Left cardiac atrium (tissue), 4 donors: ENCODE measurements at regions not wholly inside any gene's neighbourhood (a gene's known extent, or its start where the extent isn't known, plus 50 kb on each side); places are given as distances from the start of the nearest gene placed in this dataset.

ENCODE experiments used
- ATAC-seq, 2 donors: fragments of 200-7000 bp; cut with Tn5 transposase; one replicate each; pipeline ENCODE4 v1.9.1; 2020; ENCODE audit warnings: mild to moderate bottlenecking in 2 of 2, moderate library complexity in 2 of 2
- DNase-seq: peaks from one replicate; pipeline ENCODE4 v3.0.0-alpha.2; 2020
- intact Hi-C, 2 donors: fragments of 100-400 bp; cut with DNase I; formaldehyde crosslinking; loops; one replicate each; pipeline versions ENCODE4 v1.14.1 to v1.15.1; 2022 to 2023
- donor health status: DM: no; HTN: yes; CAD: no.
- donor health status: DM: no; HTN: yes; CAD: no; lungs with severe emphysema.
- donor health status: DM: yes; HTN: yes; CAD: no.
- donor health status: Dilated cardiomyopathy.

- ATAC-seq (no peak), DNase-seq (no peak)
Observed at GRCh38 chr2:7407001-7407400, 489.8 kb downstream of the RNF144A start.

GRCh38 chr2:7407906-7408680, 490.9 kb downstream of the RNF144A start:
- ATAC-seq (no peak), DNase-seq (no peak)
- intact Hi-C loops, result no loop called here

More at GRCh38 chr2:7407001-7407400, 489.8 kb downstream of the RNF144A start:
- intact Hi-C loops, result no loop called here

- intact Hi-C loops, result no loop called here
- DNase-seq (no peak), ATAC-seq (no peak)
Observed at GRCh38 chr2:7411691-7412090, 494.5 kb downstream of the RNF144A start.

GRCh38 chr2:7417845-7418742, 500.9 kb downstream of the RNF144A start:
- intact Hi-C loops, result no loop called here
- peak in 1 of 2 donors; percentile 60 for ATAC-seq
- DNase-seq, result no peak

GRCh38 chr2:7419186-7419585, 502.0 kb downstream of the RNF144A start:
- intact Hi-C loops, result no loop called here
- DNase-seq (no peak), ATAC-seq (no peak)

GRCh38 chr2:7419814-7420311, 502.7 kb downstream of the RNF144A start:
- intact Hi-C loops, result loop anchor here in 1 of 2 donors (10.0 kb wide), 1 partner anchor 1275 kb away; no protein-coding TSS in a partner anchor
- DNase-seq (no peak), ATAC-seq (no peak)

- DNase-seq (no peak), ATAC-seq (no peak)
- intact Hi-C loops, result loop anchor here in 1 of 2 donors (10.0 kb wide), 1 partner anchor 1274 kb away; no protein-coding TSS in a partner anchor
Observed at GRCh38 chr2:7420530-7420929, 503.3 kb downstream of the RNF144A start.

- ATAC-seq (no peak), DNase-seq (no peak)
- intact Hi-C loops, result loop anchor here in 1 of 2 donors (10.0 kb wide), 1 partner anchor 1270 kb away; no protein-coding TSS in a partner anchor
Observed at GRCh38 chr2:7424481-7424880, 507.3 kb downstream of the RNF144A start.

GRCh38 chr2:7427293-7428060, 510.3 kb downstream of the RNF144A start:
- intact Hi-C loops, result loop anchor here (2.0 to 10.0 kb wide), 2 partner anchors 1259 to 1267 kb away; no protein-coding TSS in a partner anchor

GRCh38 chr2:7428454-7429204, 511.4 kb downstream of the RNF144A start:
- ATAC-seq, result no peak
- intact Hi-C loops, result loop anchor here in 1 of 2 donors (10.0 kb wide), 1 partner anchor 1266 kb away; no protein-coding TSS in a partner anchor
- DNase-seq, result no peak

More at GRCh38 chr2:7427293-7428060, 510.3 kb downstream of the RNF144A start:
- ATAC-seq, result peak in 1 of 2 donors; percentile 46
- no peak for DNase-seq

GRCh38 chr2:7429733-7430132, 512.5 kb downstream of the RNF144A start:
- intact Hi-C loops, result loop anchor here in 1 of 2 donors (10.0 kb wide), 1 partner anchor 1265 kb away; no protein-coding TSS in a partner anchor
- DNase-seq (no peak), ATAC-seq (no peak)

- intact Hi-C loops, result no loop called here
Observed at GRCh38 chr2:7430421-7430868, 513.2 kb downstream of the RNF144A start.

GRCh38 chr2:7430869-7431641, 513.8 kb downstream of the RNF144A start:
- intact Hi-C loops, result no loop called here
- ATAC-seq, result peak; percentile 62 to 70
- peak; percentile 60 for DNase-seq

More at GRCh38 chr2:7430421-7430868, 513.2 kb downstream of the RNF144A start:
- DNase-seq, result no peak
- no peak for ATAC-seq

- intact Hi-C loops, result no loop called here
- ATAC-seq (no peak), DNase-seq (no peak)
Observed at GRCh38 chr2:7432436-7432835, 515.2 kb downstream of the RNF144A start.

- DNase-seq, result no peak
- intact Hi-C loops, result no loop called here
- no peak for ATAC-seq
Observed at GRCh38 chr2:7436096-7436906, 519.1 kb downstream of the RNF144A start.

GRCh38 chr2:7437141-7437540, 519.9 kb downstream of the RNF144A start:
- DNase-seq (no peak), ATAC-seq (no peak)
- intact Hi-C loops, result no loop called here
